NCI-H69 (cell line): ENCODE measurements at regions not wholly inside any gene's neighbourhood (a gene's known extent, or its start where the extent isn't known, plus 50 kb on each side); places are given as distances from the start of the nearest gene placed in this dataset.
"Not testable (repeated sequence)": the region's sequence is repeated elsewhere in the genome, so short reads cannot be mapped to it uniquely, and the experiment has no call there.

Experiments
- DNase-seq: peaks from one replicate; lab custom pipeline; 2025; lab: John Stamatoyannopoulos, UW

- no peak for DNase-seq
Measured at GRCh38 chr2:15753233-15753798, 161.6 kb downstream of the DDX1 start.

GRCh38 chr2:15753811-15754702, 162.4 kb downstream of the DDX1 start:
- no peak for DNase-seq

GRCh38 chr2:15754703-15755099, 163.0 kb downstream of the DDX1 start:
- no peak for DNase-seq

GRCh38 chr2:15755528-15755927, 163.9 kb downstream of the DDX1 start:
- DNase-seq = no peak

GRCh38 chr2:15756011-15756550, 164.4 kb downstream of the DDX1 start:
- DNase-seq = no peak

GRCh38 chr2:15756882-15757819, 165.5 kb downstream of the DDX1 start:
- DNase-seq = no peak

GRCh38 chr2:15757820-15758586, 166.3 kb downstream of the DDX1 start:
- no peak for DNase-seq

- no peak for DNase-seq
Measured at GRCh38 chr2:15758848-15759247, 167.2 kb downstream of the DDX1 start.

- DNase-seq = no peak
Measured at GRCh38 chr2:15759385-15759784, 167.7 kb downstream of the DDX1 start.

- not testable (repeated sequence) for DNase-seq
Measured at GRCh38 chr2:15759791-15760190, 168.1 kb downstream of the DDX1 start.

GRCh38 chr2:15760232-15760910, 168.7 kb downstream of the DDX1 start:
- no peak for DNase-seq

GRCh38 chr2:15761056-15761455, 169.4 kb downstream of the DDX1 start:
- DNase-seq = no peak

- DNase-seq = no peak
Measured at GRCh38 chr2:15761910-15762309, 170.2 kb downstream of the DDX1 start.

- no peak for DNase-seq
Measured at GRCh38 chr2:15762449-15762848, 170.8 kb downstream of the DDX1 start.

- no peak for DNase-seq
Measured at GRCh38 chr2:15763106-15763821, 171.6 kb downstream of the DDX1 start.

- no peak for DNase-seq
Measured at GRCh38 chr2:15763822-15764682, 172.4 kb downstream of the DDX1 start.

- DNase-seq = no peak
Measured at GRCh38 chr2:15764683-15765011, 173.0 kb downstream of the DDX1 start.

- no peak for DNase-seq
Measured at GRCh38 chr2:15765211-15765610, 173.5 kb downstream of the DDX1 start.

- DNase-seq = no peak
Measured at GRCh38 chr2:15765686-15766302, 174.1 kb downstream of the DDX1 start.
